Panc1 (cell line): ENCODE measurements at regions not wholly inside any gene's neighbourhood (a gene's known extent, or its start where the extent isn't known, plus 50 kb on each side); places are given as distances from the start of the nearest gene placed in this dataset.

Source experiments
- CTCF ChIP-seq: fragments of 450-650 bp; IDR thresholded peaks from 2 replicates; pipeline ENCODE4 v1.5.1; 2017; ENCODE audit warnings: mild to moderate bottlenecking
- POLR2AphosphoS5 ChIP-seq: IDR thresholded peaks from 2 replicates; pipeline ENCODE4 v1.6.1; 2012; ENCODE audit warnings: mild to moderate bottlenecking, low read depth, low read length, moderate library complexity
- SIN3A ChIP-seq: IDR thresholded peaks from 2 replicates; pipeline ENCODE4 v1.6.1; 2012; ENCODE audit warnings: low read depth, mild to moderate bottlenecking, low read length, moderate library complexity, borderline replicate concordance; ENCODE audit not compliant: insufficient read depth

GRCh38 chr20:22322513-22322912 lies 261.9 kb downstream of the FOXA2 start:
- TF ChIP-seq SIN3A (no peak), CTCF (no peak), POLR2AphosphoS5 (no peak)
